Heart right ventricle (tissue), 16 donors: ENCODE measurements at regions not wholly inside any gene's neighbourhood (a gene's known extent, or its start where the extent isn't known, plus 50 kb on each side); places are given as distances from the start of the nearest gene placed in this dataset.

Source experiments
- ATAC-seq, 8 donors: fragments of 200-7000 bp; cut with Tn5 transposase; one replicate each; pipeline ENCODE4 v1.9.1; 2020; ENCODE audit warnings: mild to moderate bottlenecking in 8 of 8, moderate library complexity in 8 of 8, moderate number of reproducible peaks in 1 of 8
- DNase-seq, 2 donors: peaks; one replicate each; pipeline ENCODE4 v3.0.0-alpha.2; 2020
- H3K27ac ChIP-seq, 10 donors: fragments of 200-600 bp; sonication (generic) in 2 of 10; one replicate each; pipeline versions ENCODE4 v1.5.0 to v1.8.0; 2020 to 2022; ENCODE audit warnings: mild to moderate bottlenecking in 3 of 10
- H3K27me3 ChIP-seq, 7 donors: fragments of 200-600 bp; one replicate each; pipeline ENCODE4 v1.8.0; 2021 to 2022; ENCODE audit warnings: mild to moderate bottlenecking in 2 of 7
- H3K36me3 ChIP-seq, 9 donors: fragments of 200-600 bp; sonication (generic) in 1 of 9; one replicate each; pipeline versions ENCODE4 v1.5.0 to v1.8.0; 2020 to 2022; ENCODE audit warnings: mild to moderate bottlenecking in 2 of 9
- H3K4me1 ChIP-seq, 9 donors: fragments of 200-600 bp; sonication (generic) in 1 of 9; one replicate each; pipeline versions ENCODE4 v1.5.0 to v1.8.0; 2020 to 2022; ENCODE audit warnings: mild to moderate bottlenecking in 4 of 9
- H3K4me3 ChIP-seq, 10 donors: fragments of 200-600 bp; sonication (generic) in 2 of 10; one replicate each; pipeline versions ENCODE4 v1.5.0 to v1.8.0; 2020 to 2022; ENCODE audit warnings: mild to moderate bottlenecking in 7 of 10, moderate library complexity in 2 of 10
- H3K9me3 ChIP-seq, 11 donors: fragments of 200-600 bp in 10 of 11; sonication (generic) in 2 of 11; one replicate each; pipeline versions ENCODE4 v1.5.0 to v1.8.0; 2013 to 2022; ENCODE audit warnings: mild to moderate bottlenecking in 2 of 11, control low read depth in 1 of 11, moderate library complexity in 1 of 11
- WGBS, 2 donors: extraction: QIAGEN DNeasy Blood & Tissue Kit; methylation state at CpG; one replicate each; pipeline ENCODE4 v1.1.7; 2013; ENCODE audit warnings: inconsistent platforms in 1 of 2; 5-methylcytosine and 5-hydroxymethylcytosine counted together
- intact Hi-C, 10 donors: fragments of 100-400 bp; cut with DNase I; formaldehyde crosslinking; loops; one replicate each; pipeline versions ENCODE4 v1.11.1 to v1.14.2; 2022
- TF ChIP-seq, protein P1 (sequence below), 9 donors: fragments of 200-600 bp; sonication (generic) in 2 of 9; IDR thresholded peaks; one replicate each; pipeline versions ENCODE4 v1.5.0 to v1.8.0; 2021 to 2022; ENCODE audit warnings: antibody characterized with exemption in 9 of 9, mild to moderate bottlenecking in 5 of 9, moderate library complexity in 1 of 9
- donor health status: Arrhythmogenic right ventricular cardiomyopathy.
- donor health status: ischemic (EF 13 %, LVEDD 7.1; RV severe dilation, severe dysfunction).
- donor health status: healthy with polysubstance abuse.
- donor health status: DM: no; HTN: yes; CAD: no.
- donor health status: DM: no; HTN: no; CAD: no.
- donor health status: ischemic (EF 25% LVEDD 6.9; RV normal size, moderate dysfunction).
- donor health status: ischemic (EF 25% LVEDD 5.7; RV mildly dilated, moderate dysfunction).
- donor health status: healthy.
- donor health status: DM: yes; HTN: yes; CAD: no.
- donor health status: Ischemic cardiomyopathy.
- donor health status: ischemic (EF 35%, LVEDD 5.7; RV mildly dilated, moderate dysfunction).
- donor health status: nonischemic (EF 11% LVEDD 7.7; RV severe dilation, severe dysfunction).
- donor health status: DM: yes; HTN: yes; CAD: no.
- donor health status: PGD.
- donor health status: ischemic (EF 29% LVEDD 5.4; RV normal size, mild dysfunction).
- donor health status: nonischemic (EF 23%, LVEDD 6.1; RV moderate dilation, normal function).

DNA sequence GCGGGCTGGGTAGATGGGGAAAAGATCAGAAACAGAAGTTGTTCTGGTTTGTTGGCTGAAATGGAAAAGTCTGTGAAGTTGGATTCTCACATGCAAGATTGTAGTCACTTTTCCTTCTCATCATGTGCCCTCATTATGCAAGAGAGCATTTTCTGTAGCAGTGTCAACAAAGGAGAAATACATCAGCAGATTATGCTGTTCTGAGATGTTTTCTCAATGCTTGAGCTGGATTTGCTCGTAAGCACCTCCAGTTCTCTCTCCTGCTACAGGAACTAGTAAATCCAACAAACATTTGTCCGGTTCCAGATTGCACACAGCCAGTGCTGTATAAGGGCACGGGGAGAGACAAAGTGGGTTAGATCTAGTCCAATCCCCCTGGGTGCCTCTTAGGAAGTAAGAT is 90.0 kb downstream of the GATA3 start:
- no peak for DNase-seq
- H3K27me3 ChIP-seq = peaks cover 0 to 18% (median 3%) of the 10 kb centered on the region in 7 donors
- intact Hi-C loops = no loop called here
- no peak for ATAC-seq
- H3K9me3 ChIP-seq = no peaks in the 10 kb centered on the region
- 81 to 84% methylated on average over 4 of the region's 4 CpGs for WGBS, 2 donors
- H3K4me3 ChIP-seq = no peak overlapping the region
- H3K36me3 ChIP-seq = no peaks in the 10 kb centered on the region
- no peaks in the 10 kb centered on the region for H3K4me1 ChIP-seq
- no peak overlapping the region for H3K27ac ChIP-seq
- TF ChIP-seq, protein P1, sequence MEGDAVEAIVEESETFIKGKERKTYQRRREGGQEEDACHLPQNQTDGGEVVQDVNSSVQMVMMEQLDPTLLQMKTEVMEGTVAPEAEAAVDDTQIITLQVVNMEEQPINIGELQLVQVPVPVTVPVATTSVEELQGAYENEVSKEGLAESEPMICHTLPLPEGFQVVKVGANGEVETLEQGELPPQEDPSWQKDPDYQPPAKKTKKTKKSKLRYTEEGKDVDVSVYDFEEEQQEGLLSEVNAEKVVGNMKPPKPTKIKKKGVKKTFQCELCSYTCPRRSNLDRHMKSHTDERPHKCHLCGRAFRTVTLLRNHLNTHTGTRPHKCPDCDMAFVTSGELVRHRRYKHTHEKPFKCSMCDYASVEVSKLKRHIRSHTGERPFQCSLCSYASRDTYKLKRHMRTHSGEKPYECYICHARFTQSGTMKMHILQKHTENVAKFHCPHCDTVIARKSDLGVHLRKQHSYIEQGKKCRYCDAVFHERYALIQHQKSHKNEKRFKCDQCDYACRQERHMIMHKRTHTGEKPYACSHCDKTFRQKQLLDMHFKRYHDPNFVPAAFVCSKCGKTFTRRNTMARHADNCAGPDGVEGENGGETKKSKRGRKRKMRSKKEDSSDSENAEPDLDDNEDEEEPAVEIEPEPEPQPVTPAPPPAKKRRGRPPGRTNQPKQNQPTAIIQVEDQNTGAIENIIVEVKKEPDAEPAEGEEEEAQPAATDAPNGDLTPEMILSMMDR (IDR thresholded peaks at IDR 0.05) = no peak

DNA sequence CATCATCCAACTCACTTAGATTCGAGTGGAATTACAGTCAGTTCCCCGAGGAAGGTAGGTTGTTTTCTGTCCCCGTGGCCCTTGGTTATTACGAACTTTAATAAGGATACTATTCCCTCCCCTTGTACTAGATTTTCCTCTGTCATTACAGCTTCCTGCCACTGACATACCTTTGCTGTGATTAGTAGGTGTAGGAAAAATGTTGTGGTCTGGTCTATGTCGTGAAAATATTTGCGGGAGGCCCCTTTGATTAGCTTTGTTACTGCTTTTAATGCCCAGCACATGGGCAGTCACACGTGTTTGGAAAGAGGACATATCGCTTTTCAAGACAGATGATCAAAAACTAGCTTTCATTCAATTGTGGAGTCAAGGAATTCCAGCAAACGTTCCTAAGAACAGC is 92.2 kb downstream of the GATA3 start:
- no peak for ATAC-seq
- DNase-seq = no peak
- 55 to 56% methylated on average over 9 of the region's 9 CpGs for WGBS, 2 donors
- H3K27ac ChIP-seq = no peak overlapping the region
- peaks cover 0 to 20% (median 6%) of the 10 kb centered on the region in 7 donors for H3K27me3 ChIP-seq
- no peaks in the 10 kb centered on the region for H3K4me1 ChIP-seq
- H3K9me3 ChIP-seq = no peaks in the 10 kb centered on the region
- H3K4me3 ChIP-seq = no peak overlapping the region
- H3K36me3 ChIP-seq = no peaks in the 10 kb centered on the region
- intact Hi-C loops = no loop called here
- TF ChIP-seq, protein P1 (IDR thresholded peaks at IDR 0.05) = no peak

DNA sequence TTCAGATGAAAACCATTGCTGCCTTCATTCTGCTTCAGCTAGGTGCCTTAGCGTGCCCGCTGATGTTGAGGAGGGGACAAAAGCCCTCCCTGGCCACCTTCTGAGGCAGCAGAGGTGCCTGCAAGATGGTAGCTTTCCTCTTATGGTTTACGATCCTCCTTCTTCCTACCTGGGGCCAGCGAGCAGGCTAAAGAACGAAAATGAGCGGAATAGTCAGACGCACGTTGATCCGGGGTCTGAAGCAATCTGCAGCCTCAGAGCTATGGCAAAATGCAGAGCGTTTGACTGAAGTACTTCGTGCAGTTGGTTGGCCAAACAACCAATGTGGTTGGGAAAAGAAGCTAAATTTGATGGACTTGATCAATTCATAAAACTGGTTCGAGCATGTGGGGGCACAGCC is 95.5 kb downstream of the GATA3 start:
- WGBS, 2 donors = 81 to 83% methylated on average over 12 of the region's 12 CpGs
- H3K27ac ChIP-seq = no peak overlapping the region
- peaks cover 0 to 20% (median 9%) of the 10 kb centered on the region in 7 donors for H3K27me3 ChIP-seq
- DNase-seq (no peak), ATAC-seq (no peak)
- intact Hi-C loops = no loop called here
- H3K36me3 ChIP-seq = no peaks in the 10 kb centered on the region
- no peaks in the 10 kb centered on the region for H3K9me3 ChIP-seq
- H3K4me3 ChIP-seq = no peak overlapping the region
- TF ChIP-seq, protein P1 (IDR thresholded peaks at IDR 0.05) = no peak
- no peaks in the 10 kb centered on the region for H3K4me1 ChIP-seq

DNA sequence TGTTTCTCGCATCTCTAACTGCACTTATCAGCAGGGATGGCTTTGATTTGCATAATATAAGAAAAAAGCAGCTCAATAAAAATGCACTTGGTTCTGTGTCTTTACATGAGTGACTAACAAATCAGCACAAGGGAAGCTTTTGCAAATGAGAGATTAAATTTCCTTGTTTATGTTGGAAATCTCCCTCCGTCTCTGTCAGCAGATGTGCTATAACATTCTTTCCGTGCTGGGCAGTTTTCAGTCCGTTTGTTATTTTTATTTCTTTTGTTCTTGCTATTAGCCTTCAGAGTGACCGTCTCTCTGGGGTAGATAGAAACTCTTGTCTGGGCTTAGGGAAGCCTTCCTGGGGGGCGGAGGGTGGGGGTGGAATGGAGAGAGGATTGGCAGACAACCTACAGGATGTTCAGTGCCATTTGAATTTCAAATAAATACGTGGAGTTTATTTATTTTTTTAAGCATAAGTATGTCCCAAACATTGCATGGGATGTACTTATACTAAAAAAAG is 96.0 kb downstream of the GATA3 start:
- intact Hi-C loops = no loop called here
- Histone ChIP-seq H3K27me3 (peaks cover 0 to 20% (median 9%) of the 10 kb centered on the region in 7 donors), H3K4me1 (no peaks in the 10 kb centered on the region), H3K9me3 (no peaks in the 10 kb centered on the region), H3K4me3 (no peak overlapping the region), H3K36me3 (no peaks in the 10 kb centered on the region), H3K27ac (no peak overlapping the region)
- TF ChIP-seq, protein P1 (IDR thresholded peaks at IDR 0.05) = no peak
- 60 to 63% methylated on average over 7 of the region's 7 CpGs for WGBS, 2 donors
- DNase-seq (no peak), ATAC-seq (no peak)
